Adrenal gland (tissue), 5 donors: ENCODE measurements at regions not wholly inside any gene's neighbourhood (a gene's known extent, or its start where the extent isn't known, plus 50 kb on each side); places are given as distances from the start of the nearest gene placed in this dataset.

Experiments
- CTCF ChIP-seq, 6 experiments: fragments of 450-650 bp in 4 of 6; fragments of 200-600 bp in 2 of 6; sonication (generic) in 1 of 6; IDR thresholded peaks; 1 replicate in 5 of 6; 2 replicates in 1 of 6; pipeline versions ENCODE4 v1.5.1 to v1.8.0; 2016 to 2021; ENCODE audit warnings: antibody characterized with exemption in 6 of 6, mild to moderate bottlenecking in 2 of 6, moderate library complexity in 1 of 6
- POLR2A ChIP-seq, 2 donors: fragments of 450-650 bp; IDR thresholded peaks; one replicate each; pipeline ENCODE4 v1.6.1; 2017; ENCODE audit warnings: antibody characterized with exemption in 2 of 2, mild to moderate bottlenecking in 2 of 2, moderate library complexity in 1 of 2
- donor health status: DM: no; HTN: no; CAD: no.

- TF ChIP-seq CTCF (IDR thresholded peaks at IDR 0.05) (no peak), POLR2A (IDR thresholded peaks at IDR 0.05) (no peak)
Measured at GRCh38 chr17:70259400-70259799, 90.1 kb downstream of the KCNJ2 start.
